GM23338 (cell line): ENCODE measurements at regions not wholly inside any gene's neighbourhood (a gene's known extent, or its start where the extent isn't known, plus 50 kb on each side); places are given as distances from the start of the nearest gene placed in this dataset.

Experiments used
- CREB1 ChIP-seq: fragments of 250-450 bp; sonication (Bioruptor Pico); IDR thresholded peaks from 2 replicates; pipeline ENCODE4 v1.5.0; 2020; ENCODE audit warnings: low read depth, mild to moderate bottlenecking, moderate library complexity
- EZH2 ChIP-seq: fragments of 200-600 bp; sonication (generic); IDR thresholded peaks from one replicate; pipeline ENCODE4 v1.8.0; 2017; ENCODE audit warnings: antibody characterized with exemption, mild to moderate bottlenecking, low read depth; ENCODE audit not compliant: unreplicated experiment
- EZH2phosphoT487 ChIP-seq: fragments of 200-600 bp; sonication (generic); IDR thresholded peaks from one replicate; pipeline ENCODE4 v1.8.1; 2018; ENCODE audit warnings: antibody characterized with exemption; ENCODE audit not compliant: unreplicated experiment
- JUNB ChIP-seq: IDR thresholded peaks from one replicate; pipeline ENCODE4 v1.6.1; 2016; ENCODE audit warnings: antibody characterized with exemption; ENCODE audit not compliant: unreplicated experiment
- NANOG ChIP-seq: IDR thresholded peaks from 2 replicates; pipeline ENCODE4 v1.6.1; 2016; ENCODE audit warnings: antibody characterized with exemption, borderline replicate concordance
- POLR2AphosphoS5 ChIP-seq: IDR thresholded peaks from 2 replicates; pipeline ENCODE4 v1.6.1; 2016; ENCODE audit warnings: antibody characterized with exemption, low read depth
- REST ChIP-seq: IDR thresholded peaks from one replicate; pipeline ENCODE4 v1.6.1; 2018; ENCODE audit warnings: antibody characterized with exemption; ENCODE audit not compliant: unreplicated experiment
- STAT1 ChIP-seq: IDR thresholded peaks from one replicate; pipeline ENCODE4 v1.6.1; 2016; ENCODE audit warnings: antibody characterized with exemption; ENCODE audit not compliant: unreplicated experiment
- ZNF114 ChIP-seq: fragments of 250-450 bp; sonication (Bioruptor Pico); IDR thresholded peaks from 2 replicates; pipeline ENCODE4 v1.5.0; 2020; ENCODE audit warnings: mild to moderate bottlenecking, moderate library complexity
- ZNF331 ChIP-seq: fragments of 250-450 bp; sonication (Bioruptor Pico); IDR thresholded peaks from 2 replicates; pipeline ENCODE4 v1.5.0; 2020; ENCODE audit warnings: low read depth, mild to moderate bottlenecking, moderate library complexity
- ZNF462 ChIP-seq: fragments of 250-450 bp; sonication (Bioruptor Pico); IDR thresholded peaks from 2 replicates; pipeline ENCODE4 v1.5.0; 2020; ENCODE audit warnings: mild to moderate bottlenecking, moderate library complexity
- TF ChIP-seq, protein P1 (sequence below), 2 experiments: fragments of 200-600 bp in 1 of 2; sonication (generic) in 1 of 2; conservative IDR thresholded peaks; 2 replicates each; pipeline versions ENCODE4 v1.5.1 to v1.6.1; 2016 to 2017; ENCODE audit warnings: antibody characterized with exemption in 2 of 2, low read depth in 2 of 2, mild to moderate bottlenecking in 2 of 2, moderate library complexity in 1 of 2

DNA sequence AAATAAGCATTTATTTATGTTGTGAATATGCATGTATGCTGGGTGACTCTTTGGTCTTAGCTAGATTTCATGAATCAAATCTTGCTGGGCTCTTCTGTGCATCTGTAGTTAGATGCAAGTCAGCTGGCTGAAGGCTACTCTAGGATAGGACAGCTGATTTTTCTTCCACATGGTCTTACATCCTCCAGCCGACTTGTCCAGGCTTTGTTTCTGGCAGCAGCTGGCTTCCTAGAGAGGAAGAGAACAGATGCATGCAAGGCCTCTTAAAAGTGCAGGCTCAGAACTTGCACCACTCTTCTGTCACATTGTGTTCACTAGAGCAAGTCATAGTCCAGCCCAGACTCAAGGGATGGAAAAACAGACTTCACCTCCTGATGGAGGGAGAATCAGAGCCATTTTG lies 435.4 kb upstream of the STXBP6 start:
- TF ChIP-seq POLR2AphosphoS5 (no peak), EZH2 (no peak), REST (no peak), CREB1 (no peak), EZH2phosphoT487 (no peak), ZNF114 (CRISPR knock-in tag) (no peak), JUNB (no peak), NANOG (no peak), ZNF462 (CRISPR knock-in tag) (no peak), ZNF331 (CRISPR knock-in tag) (no peak), STAT1 (no peak)
- TF ChIP-seq, protein P1, sequence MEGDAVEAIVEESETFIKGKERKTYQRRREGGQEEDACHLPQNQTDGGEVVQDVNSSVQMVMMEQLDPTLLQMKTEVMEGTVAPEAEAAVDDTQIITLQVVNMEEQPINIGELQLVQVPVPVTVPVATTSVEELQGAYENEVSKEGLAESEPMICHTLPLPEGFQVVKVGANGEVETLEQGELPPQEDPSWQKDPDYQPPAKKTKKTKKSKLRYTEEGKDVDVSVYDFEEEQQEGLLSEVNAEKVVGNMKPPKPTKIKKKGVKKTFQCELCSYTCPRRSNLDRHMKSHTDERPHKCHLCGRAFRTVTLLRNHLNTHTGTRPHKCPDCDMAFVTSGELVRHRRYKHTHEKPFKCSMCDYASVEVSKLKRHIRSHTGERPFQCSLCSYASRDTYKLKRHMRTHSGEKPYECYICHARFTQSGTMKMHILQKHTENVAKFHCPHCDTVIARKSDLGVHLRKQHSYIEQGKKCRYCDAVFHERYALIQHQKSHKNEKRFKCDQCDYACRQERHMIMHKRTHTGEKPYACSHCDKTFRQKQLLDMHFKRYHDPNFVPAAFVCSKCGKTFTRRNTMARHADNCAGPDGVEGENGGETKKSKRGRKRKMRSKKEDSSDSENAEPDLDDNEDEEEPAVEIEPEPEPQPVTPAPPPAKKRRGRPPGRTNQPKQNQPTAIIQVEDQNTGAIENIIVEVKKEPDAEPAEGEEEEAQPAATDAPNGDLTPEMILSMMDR (conservative IDR thresholded peaks at IDR 0.05; ENCODE audit: low read depth in 2 of 2): no peak
